GM04503 (cell line): ENCODE measurements at regions not wholly inside any gene's neighbourhood (a gene's known extent, or its start where the extent isn't known, plus 50 kb on each side); places are given as distances from the start of the nearest gene placed in this dataset.
"Not testable (repeated sequence)": the region's sequence is repeated elsewhere in the genome, so short reads cannot be mapped to it uniquely, and the experiment has no call there.

Experiments used
- DNase-seq: peaks from one replicate; pipeline ENCODE4 v3.0.0-alpha.2; 2012; ENCODE audit warnings: low read depth

DNA sequence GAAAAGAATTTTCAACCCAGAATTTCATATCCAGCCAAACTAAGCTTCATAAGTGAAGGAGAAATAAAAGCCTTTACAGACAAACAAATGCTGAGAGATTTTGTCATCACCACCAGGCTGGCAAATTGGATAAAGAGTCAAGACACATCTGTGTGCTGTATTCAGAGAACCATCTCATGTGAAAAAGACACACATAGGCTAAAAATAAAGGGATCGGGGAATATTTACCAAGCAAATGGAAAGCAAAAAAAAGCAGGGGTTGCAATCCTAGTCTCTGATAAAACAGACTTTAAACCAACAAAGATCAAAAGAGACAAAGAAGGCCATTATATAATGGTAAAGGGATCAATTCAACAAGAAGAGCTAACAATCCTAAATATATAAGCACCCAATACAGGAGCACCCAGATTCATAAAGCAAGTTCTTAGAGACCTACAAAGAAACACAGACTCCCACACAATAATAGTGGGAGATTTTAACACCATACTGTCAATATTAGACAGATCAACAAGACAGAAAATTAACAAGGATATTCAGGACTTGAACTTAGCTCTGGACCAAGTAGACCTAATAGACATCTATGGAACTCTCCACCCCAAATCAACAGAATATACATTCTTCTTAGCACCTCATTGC, 55.9 kb upstream of the ACSM6 start:
- DNase-seq, result not testable (repeated sequence)

DNA sequence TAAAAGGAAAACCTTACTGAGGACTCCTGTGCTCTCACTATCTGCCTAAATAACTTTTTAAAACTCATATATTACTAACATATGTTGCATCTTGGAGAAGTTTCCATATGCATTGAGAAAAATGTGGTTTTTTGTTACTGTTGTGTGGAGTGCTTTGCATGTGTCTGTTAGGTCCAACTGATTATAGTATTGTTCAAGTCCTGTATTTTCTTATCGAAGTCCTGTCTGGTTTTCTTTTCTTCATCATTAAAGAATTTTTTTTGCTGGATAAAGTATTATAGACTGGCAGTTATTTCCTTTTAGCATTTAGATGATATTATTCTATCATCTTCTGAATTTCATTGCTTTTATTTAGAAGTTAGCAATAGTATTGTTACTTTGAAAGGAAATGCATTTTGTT, 59.5 kb upstream of the ACSM6 start:
- DNase-seq, result no peak

DNA sequence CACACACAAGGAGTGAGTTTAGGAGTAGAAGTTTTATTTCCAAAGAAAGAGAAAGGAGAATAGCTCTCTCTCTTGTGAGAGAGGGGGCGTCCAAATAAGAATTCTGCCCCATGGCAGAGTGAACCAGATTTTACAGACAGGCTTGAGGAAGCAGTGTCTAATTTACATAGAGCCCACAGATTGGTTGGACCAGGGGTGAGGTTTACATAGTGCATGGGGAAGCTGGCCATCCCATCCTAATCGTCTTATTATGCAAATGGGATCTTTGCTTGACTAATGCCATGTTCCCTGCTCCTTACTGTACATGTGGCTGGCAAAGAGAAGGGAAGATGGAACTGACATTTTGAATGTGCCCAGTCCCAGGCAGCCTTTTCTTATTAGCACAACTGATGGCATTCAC, 60.0 kb upstream of the ACSM6 start:
- DNase-seq, result no peak

DNA sequence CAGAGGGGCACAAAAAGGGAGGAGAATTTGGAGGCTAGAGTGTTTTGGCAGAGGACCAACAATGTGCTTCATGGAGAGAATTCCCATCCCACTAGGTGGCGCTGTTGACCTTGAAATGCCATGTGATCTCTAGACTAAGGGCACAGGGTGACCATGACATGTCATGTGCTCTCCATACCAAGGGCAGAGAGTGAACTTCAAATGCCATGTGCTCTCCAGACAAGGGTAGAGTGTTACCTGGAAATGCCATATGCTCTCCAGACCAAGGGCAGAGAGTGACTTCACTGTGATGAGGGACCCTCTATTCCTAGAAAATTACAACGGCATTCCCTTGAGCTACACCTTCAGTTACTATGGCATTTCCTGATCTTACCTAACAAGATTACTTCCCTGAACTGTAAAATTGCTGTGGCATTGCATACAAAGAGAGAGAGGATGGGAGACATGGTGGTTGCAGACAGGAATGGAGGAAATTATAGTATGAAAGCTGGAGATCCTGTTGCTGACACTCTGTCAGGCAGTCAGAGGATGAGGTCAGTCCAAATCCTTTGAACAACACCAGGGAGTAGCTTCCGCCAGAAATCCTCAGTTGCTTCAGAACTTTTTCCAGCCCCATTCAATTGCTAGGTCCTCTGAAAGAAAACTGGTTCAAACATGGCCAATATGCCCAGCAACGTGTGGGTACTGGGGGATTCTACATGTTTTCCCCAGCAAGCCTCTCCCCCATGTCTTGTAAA, 60.9 kb upstream of the ACSM6 start:
- DNase-seq, result peak; percentile 15

DNA sequence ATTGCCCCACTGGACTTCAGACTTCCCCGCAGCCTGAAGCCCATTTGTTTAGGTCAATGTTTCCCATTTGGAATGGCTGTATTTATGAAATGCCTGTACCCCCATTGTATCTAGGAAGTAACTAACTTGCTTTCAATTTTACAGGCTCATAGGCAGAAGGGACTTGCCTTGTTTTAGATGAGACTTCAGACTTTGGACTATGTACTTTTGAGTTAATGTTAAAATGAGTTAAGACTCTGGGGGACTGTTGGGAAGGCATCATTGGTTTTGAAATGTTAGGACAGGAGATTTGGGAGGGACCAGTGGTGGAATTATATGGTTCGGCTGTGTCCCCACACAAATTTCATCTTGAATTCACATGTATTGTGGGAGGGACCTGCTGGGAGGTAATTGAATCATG, 61.1 kb upstream of the CYP2C8 start:
- not testable (repeated sequence) for DNase-seq

DNA sequence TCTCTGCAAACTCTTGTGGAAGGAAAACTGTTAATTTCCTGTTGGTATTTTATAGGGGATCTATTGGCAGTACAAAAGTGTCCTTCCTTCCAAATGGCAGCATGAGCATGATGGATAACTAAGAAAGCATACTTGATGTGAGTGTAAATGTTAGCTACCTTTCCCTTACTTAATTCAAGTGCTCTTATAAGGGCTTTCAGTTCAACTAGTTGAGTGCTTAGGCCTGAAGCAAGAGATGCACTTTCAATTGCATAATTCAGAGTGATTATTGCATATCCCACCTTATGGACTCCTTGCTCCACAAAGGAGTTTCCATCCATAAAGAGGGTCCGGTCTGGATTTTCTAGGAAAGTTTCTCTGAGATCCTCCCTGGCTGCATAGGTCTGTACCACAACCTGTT, 56.3 kb upstream of the CYP2C8 start:
- no peak for DNase-seq

DNA sequence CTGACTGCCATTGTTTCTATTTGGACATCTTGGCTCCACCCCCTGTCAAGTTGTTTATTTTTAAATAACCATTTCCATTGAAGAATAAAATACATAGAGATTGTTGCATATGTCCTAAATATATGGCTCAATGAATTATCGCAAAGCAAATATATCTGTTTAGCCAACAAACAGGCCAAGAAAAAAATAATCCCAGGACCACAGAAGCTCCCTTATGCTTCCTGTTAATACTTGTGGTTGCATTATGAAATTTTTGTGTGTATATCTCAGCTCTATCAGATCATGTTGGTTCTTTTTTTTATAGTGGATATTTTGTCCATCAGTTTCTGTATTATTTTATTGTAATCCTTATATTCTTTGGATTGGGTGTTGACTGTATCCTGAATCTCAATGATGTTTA, 53.4 kb upstream of the CYP2C8 start:
- no peak for DNase-seq

DNA sequence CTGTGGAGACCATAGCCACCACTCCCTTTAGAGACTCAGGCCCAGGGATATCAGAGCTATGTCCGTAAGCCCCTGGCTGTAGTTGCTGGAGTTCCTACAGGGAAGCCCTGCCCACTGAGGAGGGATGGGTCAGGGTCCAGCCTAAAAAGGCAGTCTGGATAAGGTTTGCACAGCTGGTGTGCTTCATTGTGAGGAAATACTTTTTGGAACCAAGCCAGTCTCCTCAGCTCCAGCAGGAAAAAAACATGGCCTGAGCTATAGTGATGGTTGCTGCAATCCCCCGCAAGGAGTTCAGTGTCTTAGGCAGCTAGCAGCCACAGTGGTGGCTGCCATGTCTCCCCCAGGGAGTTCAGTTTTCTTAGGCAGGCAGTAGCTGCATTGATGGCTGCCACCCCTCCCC, 52.6 kb upstream of the CYP2C8 start:
- no peak for DNase-seq
